Activated naive CD8-positive, alpha-beta T cell treated with anti-CD3 and anti-CD28 coated beads for 36 hours (primary cell): ENCODE measurements at regions not wholly inside any gene's neighbourhood (a gene's known extent, or its start where the extent isn't known, plus 50 kb on each side); places are given as distances from the start of the nearest gene placed in this dataset.
"Not testable (repeated sequence)": the region's sequence is repeated elsewhere in the genome, so short reads cannot be mapped to it uniquely, and the experiment has no call there.

Experiments
- DNase-seq: peaks from one replicate; pipeline ENCODE4 v3.0.0; 2021
- H3K27ac Mint-ChIP-seq: one replicate; pipeline ENCODE4 v1.8.0; 2022; ENCODE audit warnings: mild to moderate bottlenecking, moderate library complexity, mixed read lengths
- H3K27me3 Mint-ChIP-seq: one replicate; pipeline ENCODE4 v1.8.0; 2022; ENCODE audit warnings: mild to moderate bottlenecking, mixed read lengths
- H3K36me3 Mint-ChIP-seq: one replicate; pipeline ENCODE4 v1.8.0; 2021; ENCODE audit warnings: mild to moderate bottlenecking, mixed read lengths
- H3K4me1 Mint-ChIP-seq: one replicate; pipeline ENCODE4 v1.8.0; 2021; ENCODE audit warnings: mixed read lengths
- H3K4me3 Mint-ChIP-seq: one replicate; pipeline ENCODE4 v1.8.0; 2022; ENCODE audit warnings: mild to moderate bottlenecking, moderate library complexity, mixed read lengths
- H3K9me3 Mint-ChIP-seq: one replicate; pipeline ENCODE4 v1.8.0; 2022; ENCODE audit warnings: mixed read lengths

DNA sequence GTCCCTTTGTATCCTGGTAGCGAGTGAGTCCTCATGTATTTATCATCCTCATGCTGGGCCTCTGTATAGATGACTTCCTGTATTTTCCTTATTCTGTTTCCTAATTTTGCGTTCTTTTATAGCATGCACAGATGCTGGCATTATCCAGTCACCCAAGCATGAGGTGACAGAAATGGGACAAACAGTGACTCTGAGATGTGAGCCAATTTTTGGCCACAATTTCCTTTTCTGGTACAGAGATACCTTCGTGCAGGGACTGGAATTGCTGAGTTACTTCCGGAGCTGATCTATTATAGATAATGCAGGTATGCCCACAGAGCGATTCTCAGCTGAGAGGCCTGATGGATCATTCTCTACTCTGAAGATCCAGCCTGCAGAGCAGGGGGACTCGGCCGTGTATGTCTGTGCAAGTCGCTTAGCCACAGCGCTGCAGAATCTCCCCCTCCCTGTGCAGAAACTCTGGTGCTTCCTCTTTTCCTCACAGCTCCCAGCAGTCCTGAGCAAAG lies 183.1 kb upstream of the PRSS58 start:
- Mint-ChIP-seq H3K27ac (peak overlapping the region; percentile 10), H3K4me3 (peak overlapping the region; percentile 20), H3K4me1 (peaks cover 37% of the 10 kb centered on the region), H3K36me3 (no peaks in the 10 kb centered on the region), H3K9me3 (no peaks in the 10 kb centered on the region), H3K27me3 (no peaks in the 10 kb centered on the region)
- no peak for DNase-seq

DNA sequence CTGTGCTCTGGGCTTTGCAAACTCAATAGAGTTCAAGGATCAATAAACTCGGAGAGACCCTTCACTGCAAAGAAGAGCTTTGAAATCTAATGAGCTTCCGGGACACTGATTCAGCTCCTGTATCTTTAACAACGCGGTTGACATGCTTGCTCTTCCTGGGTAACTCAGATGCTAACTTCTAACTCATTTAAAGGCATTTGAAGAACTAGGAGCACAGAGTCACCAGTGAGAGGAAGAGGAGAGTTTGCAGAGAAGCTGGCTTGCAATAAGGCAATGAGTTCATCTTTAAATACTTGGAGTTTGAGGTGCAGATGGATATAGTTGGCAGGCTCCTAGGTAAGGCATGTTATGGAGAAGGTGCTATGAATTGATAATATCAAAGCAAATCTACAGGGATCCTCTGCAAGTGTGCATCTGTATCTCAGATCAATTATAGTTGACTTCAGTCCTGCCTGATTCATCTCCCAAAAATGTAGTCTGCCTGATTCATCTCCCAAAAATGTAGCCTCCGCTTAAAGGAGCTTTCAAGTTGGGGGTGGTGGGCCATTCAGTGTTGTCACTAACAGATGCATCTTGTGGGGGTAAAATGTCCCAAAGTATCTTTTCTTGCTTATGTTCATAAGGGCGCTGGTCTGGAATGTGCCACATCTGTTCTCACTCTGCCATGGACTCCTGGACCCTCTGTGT lies 182.5 kb upstream of the PRSS58 start:
- Mint-ChIP-seq H3K27ac (no peak overlapping the region), H3K9me3 (no peaks in the 10 kb centered on the region)

DNA sequence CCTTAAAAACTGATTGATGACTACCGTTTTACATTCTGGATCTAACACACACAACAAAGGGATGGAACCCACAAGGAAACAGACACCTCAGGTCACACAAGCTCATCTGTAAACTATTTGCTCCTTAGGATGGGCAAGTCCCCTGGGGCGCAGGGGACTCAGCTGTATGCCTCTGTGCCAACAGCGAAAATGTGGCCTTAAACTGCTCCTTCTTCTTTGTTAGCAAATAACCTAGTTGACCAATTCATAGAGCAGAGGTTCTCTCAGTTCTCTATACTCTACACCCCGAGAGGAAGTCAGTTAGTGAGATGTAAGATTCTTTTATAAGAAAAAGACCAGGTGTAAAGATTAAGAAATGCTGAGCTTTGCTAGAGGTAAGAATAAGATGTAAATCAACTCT lies 181.9 kb upstream of the PRSS58 start:
- Mint-ChIP-seq H3K4me3 (no peak overlapping the region), H3K27me3 (no peaks in the 10 kb centered on the region), H3K9me3 (no peaks in the 10 kb centered on the region), H3K27ac (no peak overlapping the region), H3K36me3 (no peaks in the 10 kb centered on the region), H3K4me1 (peaks cover 35% of the 10 kb centered on the region)
- DNase-seq, result no peak

More for the DNA sequence above, 182.5 kb upstream of the PRSS58 start:
- Mint-ChIP-seq H3K4me3 (no peak overlapping the region), H3K4me1 (peaks cover 39% of the 10 kb centered on the region), H3K27me3 (no peaks in the 10 kb centered on the region), H3K36me3 (no peaks in the 10 kb centered on the region)
- no peak for DNase-seq

DNA sequence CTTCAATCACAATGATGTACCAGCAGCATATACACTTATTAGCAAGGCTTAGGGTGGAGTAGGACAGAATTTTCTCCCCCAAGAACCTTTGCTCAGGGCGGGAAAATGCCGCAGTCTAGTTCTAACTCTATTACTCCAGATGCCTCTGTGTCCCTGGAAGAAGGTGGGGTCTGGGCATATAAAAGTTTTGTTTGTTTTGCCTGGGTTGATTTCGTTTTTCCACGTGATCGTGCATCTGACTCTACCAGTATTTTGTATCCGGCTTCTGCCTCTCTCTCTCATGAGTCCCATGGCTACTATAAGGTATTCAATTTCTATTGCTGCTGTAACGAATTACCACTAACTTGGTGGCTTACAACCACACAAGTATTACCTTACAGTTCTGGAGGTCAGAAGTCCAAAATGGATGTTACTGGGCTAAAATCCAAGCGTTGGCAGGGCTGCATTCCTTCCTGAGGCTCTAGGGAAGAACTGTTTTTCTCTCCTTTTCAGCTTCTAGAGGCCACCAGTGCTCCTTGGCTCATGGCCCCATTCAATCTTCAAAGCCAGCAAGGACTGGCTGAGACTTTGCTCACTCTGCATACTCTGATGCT lies 181.2 kb upstream of the PRSS58 start:
- no peaks in the 10 kb centered on the region for H3K9me3 Mint-ChIP-seq

DNA sequence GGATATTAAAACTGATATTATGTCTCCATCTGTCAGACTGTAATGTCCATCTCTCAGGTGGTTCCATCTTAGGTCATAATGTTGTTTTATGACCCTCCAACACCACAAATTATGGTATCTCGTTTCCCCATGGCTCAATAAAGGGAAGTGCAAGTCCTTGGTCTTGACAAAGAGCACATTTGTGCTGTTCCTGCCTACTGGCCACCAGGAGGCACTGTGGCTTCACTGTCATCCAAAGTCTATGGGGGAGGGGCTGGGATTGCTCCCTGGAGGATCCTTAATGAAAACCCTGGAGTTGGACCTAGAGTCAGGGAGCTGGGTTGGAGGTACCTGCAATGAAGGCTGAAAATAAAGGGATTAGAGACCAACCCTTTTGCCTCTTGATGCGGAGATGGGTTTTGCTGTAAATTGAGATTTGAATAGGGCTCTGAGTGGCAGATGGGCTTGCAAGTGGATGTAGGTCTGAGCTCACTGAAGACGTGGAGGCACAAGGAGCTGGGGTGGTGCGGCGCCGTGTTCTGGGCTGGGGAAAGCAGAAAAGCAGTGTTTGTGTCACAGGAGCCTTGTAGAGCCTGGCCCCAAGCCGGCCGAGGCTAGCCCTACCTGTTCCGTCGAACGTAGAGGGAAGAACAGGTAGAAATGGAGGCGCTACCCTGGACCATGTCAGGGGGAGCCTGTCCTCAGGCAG lies 180.5 kb upstream of the PRSS58 start:
- H3K9me3 Mint-ChIP-seq, result no peaks in the 10 kb centered on the region
- no peaks in the 10 kb centered on the region for H3K36me3 Mint-ChIP-seq
- H3K27me3 Mint-ChIP-seq, result no peaks in the 10 kb centered on the region
- peaks cover 41% of the 10 kb centered on the region for H3K4me1 Mint-ChIP-seq
- no peak for DNase-seq
- no peak overlapping the region for H3K27ac Mint-ChIP-seq
- H3K4me3 Mint-ChIP-seq, result no peak overlapping the region

More for the DNA sequence above, 181.2 kb upstream of the PRSS58 start:
- no peak overlapping the region for H3K27ac Mint-ChIP-seq
- DNase-seq, result no peak
- no peaks in the 10 kb centered on the region for H3K36me3 Mint-ChIP-seq
- H3K27me3 Mint-ChIP-seq, result no peaks in the 10 kb centered on the region
- no peak overlapping the region for H3K4me3 Mint-ChIP-seq
- peaks cover 42% of the 10 kb centered on the region for H3K4me1 Mint-ChIP-seq

DNA sequence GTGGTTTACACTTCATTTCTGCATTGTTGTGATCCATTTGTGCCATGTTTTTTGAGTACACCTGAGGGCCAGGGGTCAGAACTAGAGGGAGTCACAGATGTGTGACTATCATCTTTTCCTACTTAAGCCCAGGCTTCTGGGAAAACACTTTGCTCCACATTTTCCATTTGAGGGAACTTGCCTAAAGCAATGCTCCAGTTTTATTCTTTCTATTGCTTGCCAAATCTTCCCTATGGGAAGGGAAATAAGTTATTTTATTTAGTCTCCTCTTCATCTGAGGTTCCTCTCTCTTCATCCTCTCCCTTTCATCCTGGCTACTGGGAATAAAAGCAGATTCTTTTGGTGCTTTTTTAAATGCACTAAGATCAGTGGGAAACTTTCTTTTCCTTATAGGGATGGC lies 179.9 kb upstream of the PRSS58 start:
- Mint-ChIP-seq H3K27me3 (no peaks in the 10 kb centered on the region), H3K27ac (no peak overlapping the region), H3K9me3 (no peaks in the 10 kb centered on the region), H3K4me3 (no peak overlapping the region), H3K36me3 (no peaks in the 10 kb centered on the region), H3K4me1 (peaks cover 36% of the 10 kb centered on the region)
- no peak for DNase-seq

DNA sequence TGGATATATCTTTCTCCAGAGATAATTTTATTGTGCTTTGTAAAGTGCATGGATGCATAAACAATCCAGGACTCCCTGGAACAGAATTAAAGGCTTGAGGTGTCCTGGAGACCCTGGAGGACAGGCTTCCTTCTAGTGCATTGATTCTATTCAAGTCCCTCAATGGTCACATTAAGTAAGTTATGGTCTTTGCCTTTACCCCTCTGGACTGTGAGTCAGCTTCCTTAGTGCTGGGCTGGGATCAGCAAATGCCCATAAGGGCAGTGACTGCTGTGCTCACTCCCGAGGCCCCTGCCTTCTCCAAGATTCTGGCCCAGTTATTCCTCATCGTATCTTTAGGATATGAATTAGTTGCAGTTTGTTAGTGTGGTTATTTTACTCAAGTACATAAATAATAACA lies 178.7 kb upstream of the PRSS58 start:
- DNase-seq, result no peak
- H3K9me3 Mint-ChIP-seq, result no peaks in the 10 kb centered on the region

DNA sequence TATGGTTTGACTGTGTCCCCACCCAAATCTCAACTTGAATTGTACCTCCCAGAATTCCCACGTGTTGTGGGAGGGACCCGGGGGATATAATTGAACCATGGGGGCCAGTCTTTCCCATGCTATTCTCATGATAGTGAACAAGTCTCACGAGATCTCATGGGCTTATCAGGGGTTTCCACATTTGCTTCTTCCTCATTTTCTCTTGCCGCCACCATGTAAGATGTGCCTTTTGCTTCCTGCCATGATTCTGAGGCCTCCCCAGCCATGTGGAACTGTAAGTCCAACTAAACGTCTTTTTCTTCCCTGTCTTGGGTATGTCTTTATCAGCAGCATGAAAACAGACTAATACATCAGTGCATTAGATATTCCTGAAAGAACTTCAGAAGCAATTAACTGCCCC lies 177.7 kb upstream of the PRSS58 start:
- not testable (repeated sequence) for H3K27me3 Mint-ChIP-seq, H3K27ac Mint-ChIP-seq, H3K4me3 Mint-ChIP-seq, DNase-seq, H3K9me3 Mint-ChIP-seq, H3K36me3 Mint-ChIP-seq
- H3K4me1 Mint-ChIP-seq, result peaks cover 22% of the 10 kb centered on the region

More for the DNA sequence above, 178.7 kb upstream of the PRSS58 start:
- Mint-ChIP-seq H3K27ac (no peak overlapping the region), H3K36me3 (no peaks in the 10 kb centered on the region), H3K4me3 (no peak overlapping the region), H3K4me1 (peaks cover 32% of the 10 kb centered on the region), H3K27me3 (no peaks in the 10 kb centered on the region)

DNA sequence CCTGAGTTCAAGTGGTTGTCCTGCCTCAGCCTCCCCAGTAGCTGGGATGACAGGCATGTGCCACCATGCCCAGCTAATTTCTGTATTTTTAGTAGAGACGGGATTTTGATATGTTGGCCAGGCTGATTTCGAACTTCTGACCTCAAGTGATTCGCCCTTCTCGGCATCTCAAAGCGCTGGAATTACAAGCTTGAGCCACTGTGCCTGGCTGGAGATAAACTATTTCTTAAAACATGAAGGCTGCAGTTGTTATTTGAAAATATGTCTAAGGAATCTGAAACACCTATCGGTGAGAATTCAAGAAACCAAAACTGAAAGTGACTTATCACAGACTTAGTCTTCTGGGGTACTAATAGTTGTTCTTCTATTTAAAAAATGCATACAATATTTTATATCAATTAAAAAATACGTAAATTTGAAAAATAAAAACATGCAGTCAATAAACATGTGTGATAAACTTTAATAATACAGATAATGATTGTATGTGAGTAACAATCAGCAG lies 176.9 kb upstream of the PRSS58 start:
- Mint-ChIP-seq H3K27ac (peak overlapping the region; percentile 66), H3K4me1 (peaks cover 23% of the 10 kb centered on the region), H3K4me3 (peak overlapping the region; percentile 47), H3K9me3 (no peaks in the 10 kb centered on the region), H3K36me3 (no peaks in the 10 kb centered on the region), H3K27me3 (no peaks in the 10 kb centered on the region)
- no peak for DNase-seq

DNA sequence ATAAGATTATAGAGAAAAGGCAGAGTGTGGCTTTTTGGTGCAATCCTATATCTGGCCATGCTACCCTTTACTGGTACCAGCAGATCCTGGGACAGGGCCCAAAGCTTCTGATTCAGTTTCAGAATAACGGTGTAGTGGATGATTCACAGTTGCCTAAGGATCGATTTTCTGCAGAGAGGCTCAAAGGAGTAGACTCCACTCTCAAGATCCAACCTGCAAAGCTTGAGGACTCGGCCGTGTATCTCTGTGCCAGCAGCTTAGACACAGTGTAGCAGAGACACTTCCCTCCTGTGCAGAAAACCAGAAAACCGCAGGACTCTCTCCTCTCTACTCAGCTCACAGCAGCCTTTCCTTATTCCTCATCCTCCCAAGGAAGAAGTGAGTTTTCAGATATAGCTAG lies 176.3 kb upstream of the PRSS58 start:
- H3K27ac Mint-ChIP-seq, result peak overlapping the region; percentile 66

DNA sequence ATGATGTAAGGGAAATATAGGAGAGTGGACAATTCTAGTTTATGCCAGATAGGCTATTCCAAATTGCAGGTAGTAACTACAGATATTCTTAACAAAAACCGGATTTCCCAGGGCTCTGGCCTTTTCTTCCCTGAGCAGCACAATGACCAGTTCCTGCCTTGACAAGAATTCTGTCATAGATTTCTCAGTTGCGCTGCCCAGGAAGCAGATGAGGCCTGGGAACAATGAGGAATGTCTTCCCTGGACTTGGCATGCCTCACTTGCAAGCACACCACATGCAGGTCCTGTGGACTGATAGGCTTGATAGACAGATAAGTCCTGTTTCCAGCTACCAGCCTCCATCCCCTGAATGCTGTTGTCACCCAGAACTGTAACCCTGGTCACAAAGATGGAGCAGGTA lies 174.5 kb upstream of the PRSS58 start:
- no peaks in the 10 kb centered on the region for H3K36me3 Mint-ChIP-seq
- peaks cover 28% of the 10 kb centered on the region for H3K4me1 Mint-ChIP-seq
- no peak overlapping the region for H3K27ac Mint-ChIP-seq

More for the DNA sequence above, 176.3 kb upstream of the PRSS58 start:
- not testable (repeated sequence) for H3K27me3 Mint-ChIP-seq, H3K9me3 Mint-ChIP-seq, H3K36me3 Mint-ChIP-seq, DNase-seq
- Mint-ChIP-seq H3K4me3 (peak overlapping the region; percentile 47), H3K4me1 (peaks cover 26% of the 10 kb centered on the region)

DNA sequence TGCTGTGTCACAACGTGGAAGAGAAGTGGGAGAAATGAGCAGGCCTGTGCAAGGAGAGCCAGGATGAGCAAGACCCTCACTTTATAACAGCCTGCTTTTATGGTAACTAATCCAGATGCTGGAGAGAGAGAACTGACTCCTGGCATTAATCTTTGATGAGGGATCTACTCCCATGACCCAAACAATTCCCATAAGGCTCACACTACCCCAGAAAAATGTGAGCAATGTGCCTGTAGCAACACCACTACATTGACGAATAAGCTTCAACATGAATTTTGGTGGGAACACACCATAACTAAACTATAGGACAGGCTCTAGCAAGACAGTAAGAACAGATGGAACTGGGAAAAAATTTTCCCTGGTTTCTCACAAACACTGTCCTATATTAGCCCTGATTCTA lies 173.6 kb upstream of the PRSS58 start:
- no peak for DNase-seq
- H3K4me1 Mint-ChIP-seq, result peaks cover 28% of the 10 kb centered on the region
- no peaks in the 10 kb centered on the region for H3K9me3 Mint-ChIP-seq
- no peaks in the 10 kb centered on the region for H3K27me3 Mint-ChIP-seq
- H3K27ac Mint-ChIP-seq, result no peak overlapping the region
- no peaks in the 10 kb centered on the region for H3K36me3 Mint-ChIP-seq
- H3K4me3 Mint-ChIP-seq, result no peak overlapping the region

More for the DNA sequence above, 174.5 kb upstream of the PRSS58 start:
- DNase-seq, result no peak
- Mint-ChIP-seq H3K4me3 (no peak overlapping the region), H3K27me3 (no peaks in the 10 kb centered on the region), H3K9me3 (no peaks in the 10 kb centered on the region)

DNA sequence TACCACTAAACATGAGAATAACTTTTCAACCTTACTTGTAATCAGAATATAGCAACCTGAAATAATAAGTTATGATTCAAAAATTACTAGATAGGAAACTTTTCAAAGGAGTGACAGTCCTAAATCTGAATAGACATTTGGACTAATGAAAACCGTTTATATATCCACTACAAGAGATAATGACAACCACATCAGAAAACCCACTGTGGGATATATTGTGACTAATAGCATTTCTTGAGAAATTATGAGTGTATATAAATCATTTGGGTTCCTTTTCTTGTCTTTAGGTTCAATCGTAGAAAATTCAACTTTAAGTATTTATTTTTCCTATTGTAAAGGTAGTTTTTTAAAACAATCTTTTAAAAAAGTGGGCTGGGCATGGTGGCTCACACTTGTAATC lies 170.2 kb upstream of the PRSS58 start:
- no peaks in the 10 kb centered on the region for H3K27me3 Mint-ChIP-seq
- DNase-seq, result no peak
- no peaks in the 10 kb centered on the region for H3K36me3 Mint-ChIP-seq
- no peak overlapping the region for H3K4me3 Mint-ChIP-seq
- no peaks in the 10 kb centered on the region for H3K9me3 Mint-ChIP-seq
- peaks cover 17% of the 10 kb centered on the region for H3K4me1 Mint-ChIP-seq
- H3K27ac Mint-ChIP-seq, result no peak overlapping the region

DNA sequence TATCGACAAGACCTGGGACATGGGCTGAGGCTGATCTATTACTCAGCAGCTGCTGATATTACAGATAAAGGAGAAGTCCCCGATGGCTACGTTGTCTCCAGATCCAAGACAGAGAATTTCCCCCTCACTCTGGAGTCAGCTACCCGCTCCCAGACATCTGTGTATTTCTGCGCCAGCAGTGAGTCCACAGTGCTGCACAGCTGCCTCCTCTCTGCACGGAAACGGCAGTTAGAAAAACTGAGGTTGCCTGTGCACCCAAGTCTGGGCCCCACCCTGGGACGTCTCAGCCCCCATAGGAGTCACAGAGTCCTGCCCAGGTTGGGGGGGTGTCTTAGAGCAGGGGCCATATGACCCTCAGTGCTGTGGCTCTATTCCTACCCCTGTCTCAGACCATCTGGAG lies 167.4 kb upstream of the PRSS58 start:
- H3K4me1 Mint-ChIP-seq, result peaks cover 17% of the 10 kb centered on the region
- no peak overlapping the region for H3K27ac Mint-ChIP-seq
- no peak for DNase-seq
- no peak overlapping the region for H3K4me3 Mint-ChIP-seq
- H3K27me3 Mint-ChIP-seq, result no peaks in the 10 kb centered on the region
- no peaks in the 10 kb centered on the region for H3K9me3 Mint-ChIP-seq
- no peaks in the 10 kb centered on the region for H3K36me3 Mint-ChIP-seq

DNA sequence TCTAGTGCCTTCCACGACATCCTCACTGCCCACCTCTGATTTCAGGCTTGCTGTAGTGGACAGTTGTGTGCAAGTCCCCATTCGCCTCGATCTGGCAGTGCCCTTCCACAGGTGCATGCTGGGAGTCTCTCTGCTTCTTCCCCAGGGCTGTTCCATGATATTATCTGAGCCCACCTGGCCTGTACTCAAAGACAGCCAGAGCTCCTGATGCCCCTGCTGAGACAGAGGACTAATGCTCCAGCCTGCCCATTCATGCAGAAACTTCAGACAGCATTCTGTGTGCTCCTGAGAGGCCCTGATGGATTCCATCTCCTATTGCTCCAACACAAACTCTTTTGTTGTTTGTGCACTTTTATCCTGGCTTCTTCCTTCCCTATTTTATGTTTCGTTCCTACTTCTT lies 164.8 kb upstream of the PRSS58 start:
- no peaks in the 10 kb centered on the region for H3K36me3 Mint-ChIP-seq
- no peaks in the 10 kb centered on the region for H3K27me3 Mint-ChIP-seq
- no peaks in the 10 kb centered on the region for H3K9me3 Mint-ChIP-seq
- H3K4me3 Mint-ChIP-seq, result no peak overlapping the region
- no peak for DNase-seq
- peaks cover 6% of the 10 kb centered on the region for H3K4me1 Mint-ChIP-seq
- no peak overlapping the region for H3K27ac Mint-ChIP-seq
